Suppressor macrophage treated with lipopolysaccharide for 4 hours (primary cell): ENCODE measurements at regions not wholly inside any gene's neighbourhood (a gene's known extent, or its start where the extent isn't known, plus 50 kb on each side); places are given as distances from the start of the nearest gene placed in this dataset.

Source experiments
- DNase-seq: peaks from one replicate; pipeline ENCODE4 v3.0.0-alpha.2; 2020

GRCh38 chr22:26847816-26848215 is 190.4 kb downstream of the MIAT start:
- no peak for DNase-seq

- DNase-seq: no peak
These were observed 191.0 kb downstream of the MIAT start for GRCh38 chr22:26848244-26848920.

GRCh38 chr22:26849575-26849974 is 192.2 kb downstream of the MIAT start:
- no peak for DNase-seq

GRCh38 chr22:26851125-26851524 is 193.7 kb downstream of the MIAT start:
- DNase-seq: no peak

GRCh38 chr22:26852176-26852575 is 194.8 kb downstream of the MIAT start:
- no peak for DNase-seq

- no peak for DNase-seq
These were observed 195.7 kb downstream of the MIAT start for GRCh38 chr22:26853071-26853470.

- DNase-seq: no peak
These were observed 196.1 kb downstream of the MIAT start for GRCh38 chr22:26853495-26853894.

- no peak for DNase-seq
These were observed 199.8 kb downstream of the MIAT start for GRCh38 chr22:26857169-26857568.

- no peak for DNase-seq
These were observed 202.9 kb downstream of the MIAT start for GRCh38 chr22:26860301-26860700.

- DNase-seq: no peak
These were observed 207.6 kb downstream of the MIAT start for GRCh38 chr22:26865021-26865420.

- DNase-seq: no peak
These were observed 226.0 kb downstream of the MIAT start for GRCh38 chr22:26883393-26883792.

- DNase-seq: no peak
These were observed 227.5 kb downstream of the MIAT start for GRCh38 chr22:26884921-26885320.

- no peak for DNase-seq
These were observed 228.3 kb downstream of the MIAT start for GRCh38 chr22:26885441-26886261.

GRCh38 chr22:26887456-26887855 is 230.1 kb downstream of the MIAT start:
- DNase-seq: no peak

GRCh38 chr22:26887916-26888315 is 230.5 kb downstream of the MIAT start:
- DNase-seq: no peak

GRCh38 chr22:26888887-26889286 is 231.5 kb downstream of the MIAT start:
- no peak for DNase-seq

GRCh38 chr22:26889802-26890201 is 232.4 kb downstream of the MIAT start:
- DNase-seq: no peak

GRCh38 chr22:26890870-26891269 is 233.5 kb downstream of the MIAT start:
- DNase-seq: no peak

- DNase-seq: no peak
These were observed 234.0 kb downstream of the MIAT start for GRCh38 chr22:26891429-26891828.

- DNase-seq: no peak
These were observed 235.0 kb downstream of the MIAT start for GRCh38 chr22:26892166-26893041.

GRCh38 chr22:26893173-26894110 is 236.1 kb downstream of the MIAT start:
- DNase-seq: no peak

- DNase-seq: no peak
These were observed 237.0 kb downstream of the MIAT start for GRCh38 chr22:26894362-26894761.
